Kidney (tissue), 13 donors: ENCODE measurements at regions not wholly inside any gene's neighbourhood (a gene's known extent, or its start where the extent isn't known, plus 50 kb on each side); places are given as distances from the start of the nearest gene placed in this dataset.
"Not testable (repeated sequence)": the region's sequence is repeated elsewhere in the genome, so short reads cannot be mapped to it uniquely, and the experiment has no call there.

Experiments
- DNase-seq, 5 donors: peaks; one replicate each; pipeline ENCODE4 v3.0.0-alpha.2; 2013 to 2020
- FAIRE-seq: peaks from 2 replicates; lab custom pipeline; 2012; peaks lifted over from hg19 to GRCh38; lab: Jason Lieb, UNC
- H3K27ac ChIP-seq, 2 donors: one replicate each; pipeline ENCODE4 v1.7.0; 2013; ENCODE audit warnings: low read depth in 2 of 2, low read length in 2 of 2, inconsistent platforms in 1 of 2
- H3K27me3 ChIP-seq: one replicate; pipeline ENCODE4 v1.7.1; 2013; ENCODE audit warnings: low read length, inconsistent platforms; ENCODE audit not compliant: control insufficient read depth, insufficient read depth
- H3K36me3 ChIP-seq, 3 donors: one replicate each; pipeline versions ENCODE4 v1.7.0 to v1.7.1; 2013; ENCODE audit warnings: low read length in 3 of 3, control low read depth in 1 of 3, inconsistent platforms in 1 of 3; ENCODE audit not compliant: insufficient read depth in 3 of 3, control insufficient read depth in 2 of 3
- H3K4me1 ChIP-seq, 3 donors: one replicate each; pipeline versions ENCODE4 v1.7.0 to v1.7.1; 2013; ENCODE audit warnings: low read length in 3 of 3, inconsistent platforms in 1 of 3, low read depth in 1 of 3; ENCODE audit not compliant: control insufficient read depth in 2 of 3, insufficient read depth in 2 of 3
- H3K4me3 ChIP-seq, 3 donors: one replicate each; pipeline versions ENCODE4 v1.7.0 to v1.8.1; 2013; ENCODE audit warnings: low read length in 3 of 3, control low read depth in 1 of 3, inconsistent platforms in 1 of 3
- H3K9ac ChIP-seq, 3 donors: one replicate each; pipeline versions ENCODE4 v1.7.0 to v1.7.1; 2013; ENCODE audit warnings: low read length in 3 of 3, control low read depth in 1 of 3, inconsistent platforms in 1 of 3
- H3K9me3 ChIP-seq, 3 donors: one replicate each; pipeline versions ENCODE4 v1.7.0 to v1.7.1; 2013; ENCODE audit warnings: low read length in 3 of 3, control low read depth in 1 of 3, inconsistent platforms in 1 of 3; ENCODE audit not compliant: control insufficient read depth in 2 of 3, insufficient read depth in 1 of 3
- CTCF ChIP-seq: IDR thresholded peaks from 3 replicates; pipeline ENCODE4 v1.5.1; 2012; ENCODE audit warnings: mild to moderate bottlenecking, moderate library complexity, borderline replicate concordance; ENCODE audit not compliant: insufficient read depth; ENCODE audit errors: extremely low read depth
- intact Hi-C: fragments of 100-400 bp; cut with DNase I; formaldehyde crosslinking; loops from one replicate; pipeline ENCODE4 v1.11.1; 2022
- donor health status: control.
- donor health status: control.
- donor health status: control.
- donor health status: control.
- donor health status: control.
- donor health status: DM: yes; HTN: yes; CAD: no.
- donor health status: Normal renal cell carcinoma (clear cell type).

DNA sequence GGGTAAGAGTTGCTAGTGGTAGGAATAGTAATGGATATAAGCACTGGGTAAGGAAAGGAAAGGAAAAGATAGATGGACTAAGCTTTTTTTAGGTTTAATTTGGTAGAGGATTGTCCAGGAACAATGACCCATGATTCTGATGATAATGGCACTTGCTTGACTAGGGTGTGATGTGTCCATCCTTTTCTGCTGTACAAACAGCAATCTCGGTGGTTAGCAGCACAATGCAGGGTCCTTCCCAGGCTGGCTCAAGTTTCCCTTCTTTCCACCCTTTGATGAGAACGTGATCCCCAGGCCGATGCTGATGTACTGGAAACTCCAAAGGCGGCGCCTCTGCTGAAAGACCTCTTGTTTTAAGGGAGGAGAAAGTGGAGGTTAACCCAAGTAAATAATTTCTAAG, 105.3 kb downstream of the TMEM167A start:
- no peaks in the 10 kb centered on the region for H3K4me1 ChIP-seq
- no peaks in the 10 kb centered on the region for H3K27me3 ChIP-seq
- no peak for TF ChIP-seq CTCF
- H3K27ac ChIP-seq = no peak overlapping the region
- intact Hi-C loops = no loop called here
- no peak overlapping the region for H3K4me3 ChIP-seq
- DNase-seq = no peak
- no peak overlapping the region for H3K9ac ChIP-seq
- no peak for FAIRE-seq
- no peaks in the 10 kb centered on the region for H3K36me3 ChIP-seq
- H3K9me3 ChIP-seq = peaks cover 0 to 11% (median 6%) of the 10 kb centered on the region in 3 donors

GRCh38 chr5:82971034-82971806, 106.0 kb downstream of the TMEM167A start:
- H3K27me3 ChIP-seq, DNase-seq, H3K4me1 ChIP-seq, H3K27ac ChIP-seq, H3K36me3 ChIP-seq, H3K4me3 ChIP-seq, intact Hi-C loops, H3K9ac ChIP-seq, FAIRE-seq: not testable (repeated sequence)
- peaks cover 0 to 11% (median 5%) of the 10 kb centered on the region in 3 donors for H3K9me3 ChIP-seq

GRCh38 chr5:82969221-82969976, 107.8 kb downstream of the TMEM167A start:
- H3K4me1 ChIP-seq, H3K36me3 ChIP-seq, H3K9ac ChIP-seq, H3K27ac ChIP-seq, intact Hi-C loops, H3K9me3 ChIP-seq, H3K27me3 ChIP-seq, DNase-seq, H3K4me3 ChIP-seq, FAIRE-seq: not testable (repeated sequence)

GRCh38 chr5:82967072-82967471, 110.1 kb downstream of the TMEM167A start:
- no peaks in the 10 kb centered on the region for H3K9me3 ChIP-seq
- H3K36me3 ChIP-seq = no peaks in the 10 kb centered on the region
- FAIRE-seq = no peak
- no peaks in the 10 kb centered on the region for H3K4me1 ChIP-seq
- no peak overlapping the region for H3K27ac ChIP-seq
- no peak overlapping the region for H3K9ac ChIP-seq
- TF ChIP-seq CTCF = no peak
- intact Hi-C loops = no loop called here
- no peak for DNase-seq
- no peaks in the 10 kb centered on the region for H3K27me3 ChIP-seq
- H3K4me3 ChIP-seq = no peak overlapping the region
